HG02798 (cell line): ENCODE measurements at regions not wholly inside any gene's neighbourhood (a gene's known extent, or its start where the extent isn't known, plus 50 kb on each side); places are given as distances from the start of the nearest gene placed in this dataset.
"Not testable (repeated sequence)": the region's sequence is repeated elsewhere in the genome, so short reads cannot be mapped to it uniquely, and the experiment has no call there.

ENCODE experiments used
- ATAC-seq: cut with Tn5 transposase; IDR thresholded peaks from one replicate; pipeline ENCODE4 v1.9.1; 2021; ENCODE audit warnings: mild to moderate bottlenecking; ENCODE audit not compliant: unreplicated experiment, poor library complexity

GRCh38 chr4:32662803-32663202, 1942.6 kb downstream of the PCDH7 start:
- no peak for ATAC-seq

- ATAC-seq: no peak
Observed at GRCh38 chr4:32672359-32672758, 1952.2 kb downstream of the PCDH7 start.

- no peak for ATAC-seq
Observed at GRCh38 chr4:32680946-32681345, 1960.8 kb downstream of the PCDH7 start.

- ATAC-seq: no peak
Observed at GRCh38 chr4:32684160-32684559, 1964.0 kb downstream of the PCDH7 start.

- no peak for ATAC-seq
Observed at GRCh38 chr4:32686123-32686522, 1966.0 kb downstream of the PCDH7 start.

- ATAC-seq: no peak
Observed at GRCh38 chr4:32689518-32689917, 1969.3 kb downstream of the PCDH7 start.

- ATAC-seq: no peak
Observed at GRCh38 chr4:32697281-32697814, 1977.2 kb downstream of the PCDH7 start.

GRCh38 chr4:32700838-32701237, 1980.7 kb downstream of the PCDH7 start:
- ATAC-seq: no peak

GRCh38 chr4:32706893-32707292, 1986.7 kb downstream of the PCDH7 start:
- ATAC-seq: no peak

- not testable (repeated sequence) for ATAC-seq
Observed at GRCh38 chr4:32716090-32716620, 1996.0 kb downstream of the PCDH7 start.

- ATAC-seq: no peak
Observed at GRCh38 chr4:32735856-32736590, 2015.9 kb downstream of the PCDH7 start.

GRCh38 chr4:32744211-32744610, 2024.0 kb downstream of the PCDH7 start:
- no peak for ATAC-seq

GRCh38 chr4:32745351-32745750, 2025.2 kb downstream of the PCDH7 start:
- ATAC-seq: no peak

- no peak for ATAC-seq
Observed at GRCh38 chr4:32748061-32748460, 2027.9 kb downstream of the PCDH7 start.

GRCh38 chr4:32748498-32748897, 2028.3 kb downstream of the PCDH7 start:
- no peak for ATAC-seq

GRCh38 chr4:32752962-32753361, 2032.8 kb downstream of the PCDH7 start:
- ATAC-seq: no peak

GRCh38 chr4:32768664-32769389, 2048.7 kb downstream of the PCDH7 start:
- no peak for ATAC-seq

GRCh38 chr4:32771491-32771890, 2051.3 kb downstream of the PCDH7 start:
- ATAC-seq: no peak

- no peak for ATAC-seq
Observed at GRCh38 chr4:32775049-32775448, 2054.9 kb downstream of the PCDH7 start.

GRCh38 chr4:32776435-32777203, 2056.4 kb downstream of the PCDH7 start:
- no peak for ATAC-seq

- ATAC-seq: no peak
Observed at GRCh38 chr4:32778025-32778424, 2057.9 kb downstream of the PCDH7 start.
